GM19240 (cell line): ENCODE measurements at regions not wholly inside any gene's neighbourhood (a gene's known extent, or its start where the extent isn't known, plus 50 kb on each side); places are given as distances from the start of the nearest gene placed in this dataset.

Experiments
- DNase-seq: peaks from one replicate; pipeline ENCODE4 v3.0.0; 2011; ENCODE audit warnings: low spot score; ENCODE audit not compliant: insufficient read length

DNA sequence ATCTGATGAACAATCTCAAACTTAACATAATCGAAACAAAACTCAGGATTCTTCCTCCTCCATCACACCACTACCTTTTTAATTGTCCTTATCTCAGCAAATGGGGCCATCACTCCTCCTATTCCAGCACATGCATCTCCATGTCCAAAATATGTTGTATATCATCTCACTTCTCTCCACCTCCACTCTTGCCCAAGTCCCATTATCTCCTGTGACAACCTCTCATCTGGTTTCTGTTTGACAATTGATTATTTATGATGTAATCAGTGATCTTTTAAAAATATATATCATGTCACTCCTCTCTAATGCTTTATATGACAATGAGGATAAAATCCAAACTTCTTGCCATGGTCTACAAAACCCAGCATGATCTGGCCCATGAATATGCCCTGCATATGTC lies 200.8 kb upstream of the HMGA2 start:
- DNase-seq: no peak

DNA sequence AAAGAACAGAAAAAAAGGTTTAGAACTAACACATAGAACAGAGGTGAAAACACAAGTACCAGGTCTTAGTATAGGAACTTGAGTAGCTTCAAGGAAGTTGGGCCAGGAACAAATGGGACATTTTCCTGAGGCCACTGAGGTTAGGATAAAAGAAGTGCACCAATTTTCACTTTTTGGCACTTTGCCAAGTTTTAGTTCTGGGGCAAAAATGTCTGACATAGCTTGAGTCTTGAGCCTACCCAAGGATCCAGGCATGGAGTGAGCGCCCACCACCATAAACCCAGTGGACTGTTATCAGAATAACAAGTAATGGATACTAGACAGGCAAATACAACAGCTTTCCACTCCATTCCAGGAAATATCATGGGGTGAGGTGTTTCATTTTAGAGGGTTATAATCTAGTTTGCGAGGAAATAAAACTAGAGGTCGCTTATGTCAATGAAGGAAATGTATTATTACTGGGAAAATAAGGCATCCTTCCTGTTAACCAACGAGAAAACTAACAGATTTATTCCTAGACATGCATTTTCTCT lies 199.7 kb upstream of the HMGA2 start:
- no peak for DNase-seq

DNA sequence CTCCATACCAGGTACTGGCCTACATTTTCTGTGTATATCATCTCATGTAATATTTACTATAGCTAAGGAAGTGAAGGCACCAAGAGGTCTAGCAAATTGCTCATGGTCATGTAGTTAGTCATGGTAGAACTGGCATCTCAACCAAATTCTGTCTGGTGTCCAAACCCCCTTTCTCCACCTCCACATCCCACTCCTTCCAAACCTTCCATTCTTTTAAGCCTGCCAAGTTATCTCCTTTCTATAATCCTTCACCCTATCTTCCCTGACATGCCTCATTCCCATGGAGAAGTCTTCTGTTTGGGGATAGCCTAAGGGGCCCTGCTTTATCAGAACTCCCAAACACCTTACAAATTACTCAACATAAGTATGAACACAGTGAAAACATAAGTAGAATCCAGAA lies 196.2 kb upstream of the HMGA2 start:
- no peak for DNase-seq

- no peak for DNase-seq
Observed at GRCh38 chr12:65630555-65630954, 193.7 kb upstream of the HMGA2 start.

DNA sequence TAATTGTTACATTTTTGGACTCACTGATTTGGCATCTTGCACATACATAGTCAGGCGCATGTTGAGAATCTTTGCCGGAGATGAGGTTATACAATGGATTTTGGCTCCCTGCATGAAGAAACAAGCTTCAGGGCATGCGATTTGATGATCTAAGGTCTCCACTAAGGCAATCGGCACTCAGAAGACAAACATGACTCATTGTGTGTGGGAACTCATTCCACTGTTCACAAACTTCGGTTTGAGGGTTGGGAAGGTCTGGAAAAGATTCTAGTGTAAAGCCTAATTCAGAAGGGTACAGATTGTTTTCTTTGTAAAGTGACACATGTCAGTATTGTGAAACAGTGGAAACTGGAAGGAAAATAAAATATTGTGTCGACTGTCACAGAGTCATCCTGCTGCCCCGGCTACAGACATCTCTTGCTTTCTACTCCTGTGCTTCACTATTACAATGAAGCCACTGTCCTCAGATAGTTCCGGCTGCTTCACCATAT lies 192.6 kb upstream of the HMGA2 start:
- no peak for DNase-seq

DNA sequence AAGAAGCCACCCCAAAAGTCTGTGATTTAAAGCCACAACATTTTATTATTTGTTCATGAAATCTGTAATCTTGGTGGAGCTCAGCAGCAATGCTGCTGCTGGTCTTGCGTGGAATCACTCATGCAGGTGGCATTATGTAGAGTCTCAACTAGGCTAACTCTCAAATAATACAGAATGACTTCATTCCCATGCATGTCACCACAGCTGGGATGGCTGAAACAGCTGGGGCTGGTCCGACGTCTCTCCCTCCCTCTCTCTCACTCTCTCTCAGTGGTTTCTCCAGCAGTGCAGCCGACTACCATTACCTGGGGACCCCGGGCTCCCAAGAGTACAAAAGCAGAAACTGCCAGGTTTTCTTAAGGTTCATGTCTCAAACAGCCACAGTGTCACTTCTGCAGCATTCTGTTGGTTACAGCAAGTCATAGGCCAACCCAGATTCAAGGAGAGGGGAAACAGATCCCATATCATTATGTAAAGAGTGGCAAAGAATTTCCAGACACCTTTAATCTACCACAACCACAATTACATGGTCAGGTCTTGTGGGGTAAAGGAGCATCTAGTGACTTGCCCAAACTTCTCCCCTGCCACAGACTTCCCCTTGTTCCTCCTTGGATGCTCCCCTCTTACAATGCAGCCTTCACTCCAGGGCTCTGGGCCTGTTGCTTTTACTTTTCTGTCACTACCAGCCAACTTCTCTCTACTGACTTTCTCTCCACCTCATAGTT lies 192.0 kb upstream of the HMGA2 start:
- no peak for DNase-seq

DNA sequence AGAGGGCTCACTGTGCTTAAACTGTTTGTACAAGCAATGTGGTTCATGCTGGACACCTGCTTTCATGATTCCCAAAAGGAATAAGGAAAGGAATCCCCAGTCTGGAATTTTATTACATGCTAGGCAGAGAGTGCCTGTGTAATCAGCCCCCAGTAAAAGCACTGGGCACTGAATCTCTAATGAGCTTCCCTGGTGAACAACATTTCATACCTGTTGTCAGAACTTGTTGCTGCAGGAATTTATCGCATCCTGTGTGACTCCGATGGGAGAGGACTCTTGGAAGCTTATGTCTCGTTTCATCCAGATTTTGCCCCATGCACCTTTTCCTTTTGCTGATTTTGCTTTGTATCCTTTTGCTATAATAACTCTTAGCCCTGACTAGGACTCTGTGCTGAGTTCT lies 190.2 kb upstream of the HMGA2 start:
- no peak for DNase-seq

DNA sequence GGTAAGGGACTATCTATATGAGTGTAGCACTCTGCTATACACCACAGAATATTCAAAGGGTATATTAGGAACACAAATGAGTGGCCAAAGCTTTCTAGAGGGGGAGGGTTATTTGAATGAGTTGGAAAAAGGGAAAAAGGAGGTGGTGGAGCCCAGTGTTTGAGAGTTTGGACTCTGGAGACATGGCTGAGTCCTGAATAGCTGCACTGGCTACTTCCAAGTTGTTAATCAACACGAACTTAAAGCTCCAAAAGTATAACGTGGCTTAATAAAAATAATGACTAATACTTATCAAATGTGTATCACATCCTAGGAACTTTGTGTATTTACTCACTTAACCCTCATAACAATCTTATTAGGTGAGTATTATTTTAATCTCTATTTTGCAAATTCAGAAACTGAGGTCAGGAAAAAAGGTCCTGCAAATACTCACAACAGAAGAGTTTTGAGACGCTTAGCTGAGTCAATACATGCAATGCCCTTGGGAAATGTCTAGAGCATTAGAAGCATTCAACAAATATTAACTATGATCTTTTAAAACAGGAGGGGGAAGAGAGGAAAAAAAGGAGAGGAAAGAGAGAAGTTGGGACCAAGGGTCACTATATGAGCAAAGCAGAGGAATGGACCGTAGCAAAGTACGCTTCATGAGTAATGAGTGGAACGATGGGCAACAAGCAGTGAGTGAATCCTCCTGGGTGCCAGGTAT lies 189.5 kb upstream of the HMGA2 start:
- no peak for DNase-seq

DNA sequence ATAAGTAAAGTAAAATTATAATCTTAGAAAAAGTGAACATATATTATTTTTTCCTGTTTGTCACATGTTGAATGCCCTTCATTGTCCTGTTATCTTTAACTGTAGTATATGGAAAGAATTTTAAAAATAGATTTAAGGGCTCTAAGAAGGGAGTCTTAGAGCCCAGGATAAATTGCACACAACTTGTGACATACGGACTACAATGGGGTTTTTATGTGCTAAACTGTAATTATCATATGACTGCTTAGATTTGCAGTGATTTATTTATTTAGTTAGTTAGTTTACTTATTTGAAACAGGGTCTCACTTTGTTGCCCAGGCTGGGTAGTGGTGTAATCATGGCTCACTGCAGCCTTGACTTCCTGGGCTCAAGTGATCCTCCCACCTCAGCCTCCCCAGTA lies 187.8 kb upstream of the HMGA2 start:
- DNase-seq: no peak

DNA sequence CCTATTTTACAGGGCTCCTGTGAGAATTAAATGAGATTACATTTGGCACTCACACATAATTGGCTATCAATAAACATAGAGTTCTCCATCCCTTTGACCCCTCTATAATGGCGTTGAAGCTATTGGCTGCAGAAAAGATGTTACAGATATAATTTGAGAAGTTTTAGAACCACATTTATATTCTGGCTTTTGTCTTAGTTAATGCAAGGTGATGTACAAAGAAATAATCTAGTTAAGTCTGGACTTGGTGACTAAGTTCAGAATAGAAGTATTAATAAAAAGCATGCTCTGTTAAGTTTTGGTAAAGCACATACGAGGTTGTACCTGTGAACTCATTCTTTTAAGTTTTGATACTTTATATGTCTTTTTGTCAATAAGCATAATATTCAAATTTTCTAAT lies 187.1 kb upstream of the HMGA2 start:
- no peak for DNase-seq

- DNase-seq: no peak
Observed at GRCh38 chr12:65637774-65638173, 186.5 kb upstream of the HMGA2 start.

DNA sequence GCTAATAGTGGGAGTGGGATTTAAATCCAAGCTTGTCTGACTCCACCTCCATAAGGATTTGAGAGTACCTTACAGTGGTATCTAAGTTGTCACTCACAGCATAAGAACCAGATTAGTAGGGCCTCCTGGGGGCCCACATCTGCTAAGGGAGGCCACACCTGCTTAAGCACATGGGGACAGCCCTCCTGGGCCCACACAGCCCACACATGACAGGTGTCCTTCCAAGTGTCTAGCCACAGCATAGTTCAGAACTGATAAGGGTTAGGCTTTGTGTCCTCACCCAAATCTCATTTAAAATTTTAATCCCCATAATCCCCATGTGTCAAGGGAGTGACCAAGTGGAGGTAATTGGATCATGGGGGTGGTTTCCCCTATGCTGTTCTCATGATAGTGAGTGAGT lies 186.0 kb upstream of the HMGA2 start:
- DNase-seq: no peak

DNA sequence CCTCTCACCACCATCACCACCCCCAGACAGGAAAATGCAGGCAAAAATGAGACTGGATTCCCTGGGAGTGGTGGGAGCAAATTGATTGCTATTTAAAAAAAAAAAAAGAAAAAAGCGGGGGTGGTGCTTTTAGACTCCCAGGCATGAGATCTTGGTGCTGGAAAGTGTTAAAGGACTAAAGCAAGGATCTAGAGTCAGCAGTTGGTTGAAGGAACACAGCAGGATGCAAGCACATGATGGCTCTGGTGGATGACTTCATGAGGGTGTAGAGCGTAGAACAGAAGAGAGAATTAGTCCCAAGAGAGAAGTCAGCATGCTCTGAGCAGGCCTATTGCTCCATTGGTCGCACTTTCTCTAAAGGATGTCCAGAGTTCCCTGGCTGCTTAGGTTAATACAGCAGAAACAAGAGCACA lies 183.8 kb upstream of the HMGA2 start:
- no peak for DNase-seq

- DNase-seq: no peak
Observed at GRCh38 chr12:65642061-65642661, 182.1 kb upstream of the HMGA2 start.

DNA sequence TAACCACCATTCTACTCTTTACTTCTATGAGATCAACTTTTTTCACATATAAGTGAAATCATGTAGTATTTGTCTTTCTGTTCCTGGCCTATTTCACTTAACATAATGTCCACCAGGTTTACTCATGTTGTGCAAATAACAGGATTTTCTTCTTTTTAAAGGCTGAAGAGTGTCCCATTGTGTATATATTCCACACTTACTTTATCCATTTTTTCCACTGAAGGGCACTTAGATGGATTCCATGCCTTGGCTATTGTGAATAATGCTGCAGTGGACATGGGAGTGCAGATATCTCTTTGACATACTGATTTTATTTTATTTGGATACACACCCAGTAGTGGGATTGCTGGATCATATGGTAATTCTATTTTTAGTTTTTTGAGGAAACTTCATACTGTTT lies 181.1 kb upstream of the HMGA2 start:
- DNase-seq: no peak

- no peak for DNase-seq
Observed at GRCh38 chr12:65643595-65644386, 180.5 kb upstream of the HMGA2 start.

DNA sequence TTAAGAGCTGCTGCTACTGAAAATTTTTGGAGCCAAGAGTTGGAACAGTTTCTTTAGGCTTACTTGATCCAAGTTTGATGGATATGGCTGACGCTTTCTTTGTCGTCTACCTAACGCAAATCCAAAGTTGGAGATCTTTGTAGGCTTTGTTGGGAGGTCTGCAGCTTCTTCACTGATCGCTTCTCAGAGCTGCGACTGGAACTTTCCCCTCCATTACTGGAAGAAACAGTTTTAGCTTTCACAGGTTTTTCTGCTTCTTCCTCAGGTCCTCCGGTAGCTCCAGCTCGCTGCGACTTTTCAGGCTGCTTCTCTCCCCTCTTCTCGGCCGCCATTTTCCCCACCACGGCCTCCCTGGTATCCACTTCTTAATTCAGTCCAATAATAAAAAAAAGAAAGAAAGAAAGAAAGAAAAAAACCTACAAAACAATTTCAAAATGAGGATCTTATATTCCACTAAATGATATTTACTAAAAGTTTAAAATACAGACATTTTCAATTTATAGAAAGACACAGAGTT lies 178.1 kb upstream of the HMGA2 start:
- no peak for DNase-seq

DNA sequence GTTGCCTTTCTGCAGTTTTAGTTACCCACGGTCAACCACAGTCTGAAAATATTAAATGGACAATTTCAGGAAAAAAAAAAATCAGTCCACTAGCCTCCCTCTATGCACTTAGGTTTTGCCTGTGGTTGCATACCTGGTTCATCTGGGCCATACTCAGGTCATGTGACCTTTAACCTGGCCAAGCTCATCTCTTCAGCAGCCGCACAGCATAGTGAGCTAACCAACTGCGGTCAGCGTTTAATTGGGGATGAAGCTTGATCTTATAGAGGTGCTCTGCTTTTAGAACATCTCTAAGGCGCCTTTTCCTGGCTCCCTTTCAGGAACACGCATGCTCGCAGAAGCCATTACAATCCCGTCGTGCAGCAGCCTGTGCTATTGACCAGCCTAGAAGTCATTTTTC lies 177.2 kb upstream of the HMGA2 start:
- no peak for DNase-seq

- no peak for DNase-seq
Observed at GRCh38 chr12:65648461-65648860, 175.8 kb upstream of the HMGA2 start.

- DNase-seq: no peak
Observed at GRCh38 chr12:65649126-65649525, 175.2 kb upstream of the HMGA2 start.

GRCh38 chr12:65651060-65651459 lies 173.2 kb upstream of the HMGA2 start:
- no peak for DNase-seq
